Astrocyte (in vitro differentiated cells and primary cell): ENCODE measurements at regions not wholly inside any gene's neighbourhood (a gene's known extent, or its start where the extent isn't known, plus 50 kb on each side); places are given as distances from the start of the nearest gene placed in this dataset.
"Not testable (repeated sequence)": the region's sequence is repeated elsewhere in the genome, so short reads cannot be mapped to it uniquely, and the experiment has no call there.

ENCODE experiments used
- DNase-seq: peaks from one replicate; pipeline ENCODE4 v3.0.0-alpha.2; 2010; ENCODE audit warnings: low read depth
- FAIRE-seq: peaks from 2 replicates; lab custom pipeline; 2011; peaks lifted over from hg19 to GRCh38; lab: Jason Lieb, UNC
- H2AFZ ChIP-seq: 2 replicates; pipeline ENCODE4 v1.6.0; 2012; ENCODE audit warnings: low read depth, low read length, inconsistent platforms
- H3K27ac ChIP-seq: 2 replicates; pipeline ENCODE4 v1.5.1; 2011; ENCODE audit warnings: low read depth, low read length, inconsistent platforms
- H3K27me3 ChIP-seq: 2 replicates; pipeline ENCODE4 v1.6.0; 2011; ENCODE audit warnings: low read length, inconsistent platforms; ENCODE audit not compliant: insufficient read depth
- H3K36me3 ChIP-seq: 2 replicates; pipeline ENCODE4 v1.5.1; 2011; ENCODE audit warnings: low read length, inconsistent platforms; ENCODE audit not compliant: insufficient read depth
- H3K4me1 ChIP-seq: 2 replicates; pipeline ENCODE4 v1.5.1; 2011; ENCODE audit warnings: low read length, inconsistent platforms; ENCODE audit not compliant: insufficient read depth
- H3K4me2 ChIP-seq: 2 replicates; pipeline ENCODE4 v1.6.0; 2012; ENCODE audit warnings: low read length, inconsistent platforms
- H3K4me3 ChIP-seq: 2 replicates; pipeline ENCODE4 v1.5.1; 2011; ENCODE audit warnings: low read depth, mild to moderate bottlenecking, low read length, inconsistent platforms; ENCODE audit not compliant: insufficient read depth
- H3K79me2 ChIP-seq: 2 replicates; pipeline ENCODE4 v1.6.0; 2012; ENCODE audit warnings: mild to moderate bottlenecking, low read length, inconsistent platforms; ENCODE audit not compliant: insufficient read depth
- H3K9ac ChIP-seq: 2 replicates; pipeline ENCODE4 v1.6.0; 2012; ENCODE audit warnings: mild to moderate bottlenecking, low read length, inconsistent platforms
- H3K9me3 ChIP-seq: 2 replicates; pipeline ENCODE4 v1.5.1; 2012; ENCODE audit warnings: low read depth, mild to moderate bottlenecking, low read length, inconsistent platforms; ENCODE audit not compliant: insufficient read depth
- H4K20me1 ChIP-seq: 2 replicates; pipeline ENCODE4 v1.6.0; 2012; ENCODE audit warnings: low read length, inconsistent platforms; ENCODE audit not compliant: insufficient read depth
- H3K27ac Mint-ChIP-seq: one replicate; pipeline ENCODE4 v1.8.0; 2021; ENCODE audit warnings: mild to moderate bottlenecking, mixed read lengths; ENCODE audit not compliant: unreplicated experiment
- H3K27me3 Mint-ChIP-seq: one replicate; pipeline ENCODE4 v1.8.0; 2021; ENCODE audit warnings: low read depth, mixed read lengths; ENCODE audit not compliant: unreplicated experiment
- H3K36me3 Mint-ChIP-seq: one replicate; pipeline ENCODE4 v1.8.0; 2021; ENCODE audit warnings: low read depth, mixed read lengths; ENCODE audit not compliant: unreplicated experiment
- H3K4me1 Mint-ChIP-seq: one replicate; pipeline ENCODE4 v1.8.0; 2021; ENCODE audit warnings: low read depth, mixed read lengths; ENCODE audit not compliant: unreplicated experiment
- H3K4me3 Mint-ChIP-seq: one replicate; pipeline ENCODE4 v1.8.0; 2021; ENCODE audit warnings: mild to moderate bottlenecking, moderate library complexity, mixed read lengths; ENCODE audit not compliant: unreplicated experiment
- H3K9me3 Mint-ChIP-seq: one replicate; pipeline ENCODE4 v1.8.0; 2021; ENCODE audit warnings: mild to moderate bottlenecking, mixed read lengths; ENCODE audit not compliant: unreplicated experiment
- EZH2 ChIP-seq: IDR thresholded peaks from 2 replicates; pipeline ENCODE4 v1.6.1; 2012; ENCODE audit warnings: mild to moderate bottlenecking, low read length, inconsistent platforms; ENCODE audit not compliant: insufficient read depth
- TF ChIP-seq, protein P1 (sequence below): IDR thresholded peaks from 2 replicates; pipeline ENCODE4 v1.5.1; 2011; ENCODE audit warnings: low read depth, mild to moderate bottlenecking, inconsistent platforms, low read length, moderate library complexity; ENCODE audit not compliant: insufficient read depth

- no peak overlapping the region for H3K4me2 ChIP-seq
Observed at GRCh38 chr5:83864652-83865051, 144.0 kb upstream of the HAPLN1 start.

DNA sequence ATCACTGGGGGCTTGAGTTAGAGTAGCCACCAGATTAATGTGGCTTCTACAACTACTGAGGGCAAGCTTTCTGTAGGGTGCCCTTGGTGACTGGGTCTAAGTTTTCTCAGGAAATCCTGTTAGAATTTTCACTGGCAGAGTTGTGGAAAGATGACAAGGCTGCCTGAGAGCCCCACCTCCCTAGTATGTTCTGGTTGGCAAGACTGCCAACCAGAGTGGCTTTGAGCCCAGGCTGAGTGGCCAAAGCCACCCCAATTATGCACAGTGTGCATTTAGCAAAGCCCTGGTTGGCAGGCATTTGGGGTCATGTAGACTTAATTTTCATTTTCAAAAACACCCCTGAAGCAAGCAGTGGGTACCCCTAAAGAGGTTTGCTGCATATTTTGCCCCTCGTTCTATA lies 136.7 kb upstream of the HAPLN1 start:
- no peaks in the 10 kb centered on the region for H3K9me3 ChIP-seq
- Mint-ChIP-seq H3K4me3 (no peak overlapping the region), H3K27ac (no peak overlapping the region), H3K4me1 (no peaks in the 10 kb centered on the region), H3K27me3 (no peaks in the 10 kb centered on the region), H3K9me3 (no peaks in the 10 kb centered on the region), H3K36me3 (no peaks in the 10 kb centered on the region)
- H3K27me3 ChIP-seq = no peaks in the 10 kb centered on the region
- no peaks in the 10 kb centered on the region for H3K36me3 ChIP-seq
- no peaks in the 10 kb centered on the region for H3K4me1 ChIP-seq
- no peaks in the 10 kb centered on the region for H4K20me1 ChIP-seq
- H2AFZ ChIP-seq = no peak overlapping the region
- no peak overlapping the region for H3K4me2 ChIP-seq
- H3K27ac ChIP-seq = no peak overlapping the region
- H3K79me2 ChIP-seq = no peaks in the 10 kb centered on the region
- DNase-seq = no peak
- FAIRE-seq = no peak
- no peak overlapping the region for H3K9ac ChIP-seq
- TF ChIP-seq EZH2 = no peak
- TF ChIP-seq, protein P1, sequence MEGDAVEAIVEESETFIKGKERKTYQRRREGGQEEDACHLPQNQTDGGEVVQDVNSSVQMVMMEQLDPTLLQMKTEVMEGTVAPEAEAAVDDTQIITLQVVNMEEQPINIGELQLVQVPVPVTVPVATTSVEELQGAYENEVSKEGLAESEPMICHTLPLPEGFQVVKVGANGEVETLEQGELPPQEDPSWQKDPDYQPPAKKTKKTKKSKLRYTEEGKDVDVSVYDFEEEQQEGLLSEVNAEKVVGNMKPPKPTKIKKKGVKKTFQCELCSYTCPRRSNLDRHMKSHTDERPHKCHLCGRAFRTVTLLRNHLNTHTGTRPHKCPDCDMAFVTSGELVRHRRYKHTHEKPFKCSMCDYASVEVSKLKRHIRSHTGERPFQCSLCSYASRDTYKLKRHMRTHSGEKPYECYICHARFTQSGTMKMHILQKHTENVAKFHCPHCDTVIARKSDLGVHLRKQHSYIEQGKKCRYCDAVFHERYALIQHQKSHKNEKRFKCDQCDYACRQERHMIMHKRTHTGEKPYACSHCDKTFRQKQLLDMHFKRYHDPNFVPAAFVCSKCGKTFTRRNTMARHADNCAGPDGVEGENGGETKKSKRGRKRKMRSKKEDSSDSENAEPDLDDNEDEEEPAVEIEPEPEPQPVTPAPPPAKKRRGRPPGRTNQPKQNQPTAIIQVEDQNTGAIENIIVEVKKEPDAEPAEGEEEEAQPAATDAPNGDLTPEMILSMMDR = no peak
- H3K4me3 ChIP-seq = no peak overlapping the region

More at GRCh38 chr5:83864652-83865051, 144.0 kb upstream of the HAPLN1 start:
- TF ChIP-seq, protein P1 = no peak
- TF ChIP-seq EZH2 = no peak
- DNase-seq (no peak), FAIRE-seq (no peak)
- no peaks in the 10 kb centered on the region for H3K27me3 Mint-ChIP-seq
- H2AFZ ChIP-seq = no peak overlapping the region
- H3K4me1 Mint-ChIP-seq = no peaks in the 10 kb centered on the region
- H3K9ac ChIP-seq = no peak overlapping the region
- no peaks in the 10 kb centered on the region for H4K20me1 ChIP-seq
- H3K4me3 Mint-ChIP-seq = no peak overlapping the region
- no peak overlapping the region for H3K27ac Mint-ChIP-seq
- no peaks in the 10 kb centered on the region for H3K4me1 ChIP-seq
- peaks cover 1% of the 10 kb centered on the region for H3K9me3 Mint-ChIP-seq
- H3K36me3 ChIP-seq = no peaks in the 10 kb centered on the region
- H3K4me3 ChIP-seq = no peak overlapping the region
- no peaks in the 10 kb centered on the region for H3K27me3 ChIP-seq
- no peak overlapping the region for H3K27ac ChIP-seq
- no peaks in the 10 kb centered on the region for H3K79me2 ChIP-seq
- no peaks in the 10 kb centered on the region for H3K36me3 Mint-ChIP-seq
- H3K9me3 ChIP-seq = no peaks in the 10 kb centered on the region

- no peak overlapping the region for H2AFZ ChIP-seq
- no peak overlapping the region for H3K27ac ChIP-seq
- no peaks in the 10 kb centered on the region for H3K9me3 ChIP-seq
- no peak overlapping the region for H3K4me3 ChIP-seq
- H3K79me2 ChIP-seq = no peaks in the 10 kb centered on the region
- no peaks in the 10 kb centered on the region for H3K36me3 ChIP-seq
- FAIRE-seq = no peak
- no peaks in the 10 kb centered on the region for H4K20me1 ChIP-seq
- Mint-ChIP-seq H3K4me1 (no peaks in the 10 kb centered on the region), H3K4me3 (no peak overlapping the region), H3K9me3 (no peaks in the 10 kb centered on the region), H3K36me3 (no peaks in the 10 kb centered on the region), H3K27ac (no peak overlapping the region), H3K27me3 (no peaks in the 10 kb centered on the region)
- no peak overlapping the region for H3K9ac ChIP-seq
- no peak overlapping the region for H3K4me2 ChIP-seq
- no peaks in the 10 kb centered on the region for H3K27me3 ChIP-seq
- DNase-seq = no peak
- TF ChIP-seq EZH2 = no peak
- H3K4me1 ChIP-seq = no peaks in the 10 kb centered on the region
Observed at GRCh38 chr5:83856881-83857280, 136.2 kb upstream of the HAPLN1 start.

DNA sequence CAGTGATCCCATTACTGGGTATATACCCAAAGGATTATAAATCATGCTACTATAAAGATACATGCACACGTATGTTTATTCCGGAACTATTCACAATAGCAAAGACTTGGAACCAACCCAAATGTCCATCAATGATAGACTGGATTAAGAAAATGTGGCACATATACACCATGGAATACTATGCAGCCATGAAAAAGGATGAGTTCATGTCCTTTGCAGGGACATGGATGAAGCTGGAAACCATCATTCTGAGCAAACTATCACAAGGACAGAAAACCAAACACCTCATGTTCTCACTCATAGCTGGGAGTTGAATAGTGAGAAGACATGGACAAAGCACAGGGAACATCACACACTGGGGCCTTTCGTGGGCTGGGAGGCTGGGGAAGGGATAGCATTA lies 129.8 kb upstream of the HAPLN1 start:
- H3K9ac ChIP-seq, H3K4me1 ChIP-seq, H4K20me1 ChIP-seq, H3K36me3 Mint-ChIP-seq, DNase-seq, H3K9me3 ChIP-seq, H3K27ac ChIP-seq, H3K9me3 Mint-ChIP-seq, H3K4me3 Mint-ChIP-seq, H3K4me2 ChIP-seq, H3K36me3 ChIP-seq, H3K27me3 ChIP-seq, H3K27ac Mint-ChIP-seq, H3K4me3 ChIP-seq, H3K27me3 Mint-ChIP-seq, H3K4me1 Mint-ChIP-seq, FAIRE-seq, H2AFZ ChIP-seq, H3K79me2 ChIP-seq: not testable (repeated sequence)
